Endothelial cell of umbilical vein (primary cell): ENCODE measurements at regions not wholly inside any gene's neighbourhood (a gene's known extent, or its start where the extent isn't known, plus 50 kb on each side); places are given as distances from the start of the nearest gene placed in this dataset.

ENCODE experiments used
- CTCF ChIP-seq, 2 donors: IDR thresholded peaks; 1 replicate in 1 of 2; 2 replicates in 1 of 2; pipeline ENCODE4 v1.5.1; 2011; ENCODE audit warnings: low read length in 2 of 2, mild to moderate bottlenecking in 2 of 2, moderate library complexity in 2 of 2, control low read depth in 1 of 2, inconsistent platforms in 1 of 2, low read depth in 1 of 2; ENCODE audit not compliant: insufficient read depth in 1 of 2; ENCODE audit errors: extremely low read depth in 1 of 2
- EZH2 ChIP-seq: IDR thresholded peaks from 2 replicates; pipeline ENCODE4 v1.6.1; 2012; ENCODE audit warnings: borderline replicate concordance, low read depth, mild to moderate bottlenecking, moderate library complexity, low read length, inconsistent platforms; ENCODE audit not compliant: severe bottlenecking
- FOS ChIP-seq: IDR thresholded peaks from 2 replicates; pipeline ENCODE4 v1.6.1; 2011; ENCODE audit warnings: mild to moderate bottlenecking, low read length, moderate library complexity, borderline replicate concordance; ENCODE audit not compliant: insufficient read depth
- JUN ChIP-seq: IDR thresholded peaks from 2 replicates; pipeline ENCODE4 v1.6.1; 2011; ENCODE audit warnings: borderline replicate concordance, low read depth; ENCODE audit not compliant: insufficient read length, insufficient read depth
- MAX ChIP-seq: IDR thresholded peaks from 2 replicates; pipeline ENCODE4 v1.6.1; 2011; ENCODE audit not compliant: insufficient read depth, insufficient read length
- MYC ChIP-seq: IDR thresholded peaks from one replicate; pipeline ENCODE4 v1.6.1; 2011; ENCODE audit warnings: mild to moderate bottlenecking, low read depth, low read length
- POLR2A ChIP-seq: IDR thresholded peaks from 2 replicates; pipeline ENCODE4 v1.6.1; 2012; ENCODE audit warnings: low read depth, mild to moderate bottlenecking, control low read depth, low read length
- POLR2AphosphoS5 ChIP-seq: IDR thresholded peaks from 2 replicates; pipeline ENCODE4 v1.6.1; 2012; ENCODE audit warnings: low read depth, mild to moderate bottlenecking, control low read depth, low read length, moderate library complexity; ENCODE audit not compliant: insufficient read depth

GRCh38 chr4:55012363-55013230, 112.8 kb downstream of the KDR start:
- no peak for TF ChIP-seq EZH2
- no peak for TF ChIP-seq POLR2AphosphoS5
- no peak for TF ChIP-seq POLR2A
- TF ChIP-seq CTCF (IDR thresholded peaks at IDR 0.05; ENCODE audit: extremely low read depth in 1 of 2, insufficient read depth in 1 of 2, low read depth in 1 of 2, low read length in 2 of 2) = no peak
- TF ChIP-seq MAX = no peak
- TF ChIP-seq JUN = no peak
- no peak for TF ChIP-seq FOS
- TF ChIP-seq MYC = no peak
